CD4-positive, alpha-beta memory T cell (primary cell): ENCODE measurements at regions not wholly inside any gene's neighbourhood (a gene's known extent, or its start where the extent isn't known, plus 50 kb on each side); places are given as distances from the start of the nearest gene placed in this dataset.
A peak's percentile ranks its signal among the peaks of the same experiment; 100 is the strongest.

Source experiments
- CTCF ChIA-PET: fragments of 350-600 bp; sonication (Branson Sonifier 250); formaldehyde crosslinking; loops from one replicate; lab custom pipeline; 2021; ENCODE audit warnings: inconsistent platforms; ENCODE audit not compliant: partially characterized antibody; lab: Charles Lee
- POLR2A ChIA-PET: fragments of 350-600 bp; sonication (Branson Sonifier 250); formaldehyde crosslinking; loops from one replicate; lab custom pipeline; 2021; ENCODE audit not compliant: partially characterized antibody; lab: Charles Lee
- DNase-seq, 5 donors: peaks; one replicate each; pipeline versions ENCODE4 v3.0.0 to v3.0.0-alpha.2; 2020 to 2022; ENCODE audit warnings: mixed read lengths in 1 of 5
- H3K27ac ChIP-seq: one replicate; pipeline ENCODE4 v1.7.0; 2013; ENCODE audit warnings: low read depth, low read length
- H3K27me3 ChIP-seq: 2 replicates; pipeline ENCODE4 v1.7.0; 2013; ENCODE audit warnings: mild to moderate bottlenecking, low read length, moderate library complexity; ENCODE audit not compliant: insufficient read depth
- H3K36me3 ChIP-seq: 2 replicates; pipeline ENCODE4 v1.7.0; 2013; ENCODE audit warnings: mild to moderate bottlenecking, low read length, moderate library complexity; ENCODE audit not compliant: insufficient read depth
- H3K4me1 ChIP-seq: 2 replicates; pipeline ENCODE4 v1.7.0; 2013; ENCODE audit warnings: mild to moderate bottlenecking, low read length, moderate library complexity; ENCODE audit not compliant: insufficient read depth
- H3K4me3 ChIP-seq, 2 donors: one replicate each; pipeline ENCODE4 v1.7.0; 2013; ENCODE audit warnings: low read length in 2 of 2, mild to moderate bottlenecking in 1 of 2
- H3K9me3 ChIP-seq, 2 donors: one replicate each; pipeline ENCODE4 v1.7.0; 2013; ENCODE audit warnings: low read length in 2 of 2, control low read depth in 1 of 2; ENCODE audit not compliant: control insufficient read depth in 1 of 2
- H3K27ac Mint-ChIP-seq, 7 donors: one replicate each; pipeline ENCODE4 v1.8.0; 2020 to 2021; ENCODE audit warnings: mixed read lengths in 7 of 7, mild to moderate bottlenecking in 6 of 7, inconsistent platforms in 3 of 7, moderate library complexity in 3 of 7
- H3K27me3 Mint-ChIP-seq, 2 donors: one replicate each; pipeline ENCODE4 v1.8.0; 2020 to 2021; ENCODE audit warnings: mixed read lengths in 2 of 2
- H3K36me3 Mint-ChIP-seq, 2 donors: one replicate each; pipeline ENCODE4 v1.8.0; 2020 to 2021; ENCODE audit warnings: mixed read lengths in 2 of 2, inconsistent platforms in 1 of 2, mild to moderate bottlenecking in 1 of 2
- H3K4me1 Mint-ChIP-seq, 4 donors: one replicate each; pipeline ENCODE4 v1.8.0; 2020 to 2021; ENCODE audit warnings: mixed read lengths in 4 of 4, mild to moderate bottlenecking in 1 of 4
- H3K4me3 Mint-ChIP-seq, 8 donors: one replicate each; pipeline ENCODE4 v1.8.0; 2020 to 2021; ENCODE audit warnings: mixed read lengths in 8 of 8, mild to moderate bottlenecking in 7 of 8, moderate library complexity in 6 of 8, inconsistent platforms in 3 of 8
- H3K9me3 Mint-ChIP-seq, 8 donors: one replicate each; pipeline ENCODE4 v1.8.0; 2020 to 2021; ENCODE audit warnings: mixed read lengths in 8 of 8, mild to moderate bottlenecking in 5 of 8, inconsistent platforms in 3 of 8, moderate library complexity in 1 of 8
- intact Hi-C: fragments of 100-400 bp; cut with micrococcal nuclease; formaldehyde crosslinking; loops from one replicate; pipeline ENCODE4 v1.15.1; 2023

DNA sequence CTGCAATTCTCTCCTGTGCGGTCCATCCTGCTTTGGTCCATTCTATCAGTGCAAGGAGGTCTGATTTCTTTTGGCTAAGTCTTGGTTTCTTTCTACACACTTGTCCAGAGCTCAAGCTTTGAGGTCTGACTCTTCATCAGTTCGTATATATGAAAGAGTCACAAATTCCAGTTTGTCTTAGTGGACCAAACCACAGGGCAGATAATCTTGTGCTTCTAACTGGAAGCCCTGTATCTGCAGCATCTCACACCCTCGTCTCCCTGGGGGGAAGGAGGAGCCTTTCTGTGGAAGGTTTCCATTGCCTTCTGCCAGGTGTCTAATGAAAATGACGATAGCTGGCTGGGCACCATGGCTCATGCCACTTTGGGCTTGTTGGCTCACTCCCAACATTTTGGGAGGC, 148.5 kb downstream of the SPP2 start:
- no peak for DNase-seq
- Histone ChIP-seq H3K4me3 (no peak overlapping the region), H3K4me1 (no peaks in the 10 kb centered on the region), H3K36me3 (no peaks in the 10 kb centered on the region), H3K27ac (no peak overlapping the region), H3K27me3 (no peaks in the 10 kb centered on the region), H3K9me3 (peaks cover 0 to 6% of the 10 kb centered on the region in 2 donors)
- ChIA-PET POLR2A (no interaction called here), CTCF (no interaction called here)
- H3K27me3 Mint-ChIP-seq, result no peaks in the 10 kb centered on the region
- peaks cover 0 to 2% of the 10 kb centered on the region in 2 donors for H3K36me3 Mint-ChIP-seq
- peaks cover 0 to 11% (median 4%) of the 10 kb centered on the region in 8 donors for H3K9me3 Mint-ChIP-seq
- intact Hi-C loops, result no loop called here
- H3K27ac Mint-ChIP-seq, result no peak overlapping the region
- no peak overlapping the region for H3K4me3 Mint-ChIP-seq
- H3K4me1 Mint-ChIP-seq, result peaks cover 0 to 10% (median 2%) of the 10 kb centered on the region in 4 donors

DNA sequence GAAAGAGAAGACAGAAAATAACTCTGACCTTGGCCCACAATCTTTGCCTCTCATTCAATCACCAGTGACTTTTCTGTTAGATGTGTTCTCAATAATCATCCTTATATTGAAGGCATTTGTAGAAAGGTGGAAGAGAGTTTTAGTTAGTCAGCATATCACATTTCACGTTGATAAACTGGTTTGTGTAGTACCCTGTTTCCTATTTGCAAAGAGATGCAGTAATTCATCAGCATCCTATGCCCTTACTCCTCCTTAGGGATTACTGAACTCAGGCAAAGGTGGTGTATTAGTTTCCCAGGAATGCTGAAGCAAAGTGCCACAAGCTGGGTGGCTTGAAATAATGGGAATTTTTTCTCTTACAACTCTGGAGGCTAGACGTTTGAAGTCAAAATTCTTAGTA, 145.0 kb downstream of the SPP2 start:
- no peaks in the 10 kb centered on the region for H3K4me1 ChIP-seq
- ChIA-PET POLR2A (interaction anchor here (0.8 kb wide), 1 partner anchor 114 kb away, joined by 3 read pairs; no protein-coding TSS in a partner anchor), CTCF (no interaction called here)
- H3K27me3 Mint-ChIP-seq, result no peaks in the 10 kb centered on the region
- intact Hi-C loops, result no loop called here
- no peak overlapping the region for H3K27ac Mint-ChIP-seq
- H3K27ac ChIP-seq, result no peak overlapping the region
- H3K36me3 ChIP-seq, result no peaks in the 10 kb centered on the region
- no peak for DNase-seq
- peaks cover 0 to 1% (median 0%) of the 10 kb centered on the region in 8 donors for H3K9me3 Mint-ChIP-seq
- no peaks in the 10 kb centered on the region for H3K9me3 ChIP-seq
- H3K4me3 ChIP-seq, result no peak overlapping the region
- H3K4me3 Mint-ChIP-seq, result no peak overlapping the region
- H3K27me3 ChIP-seq, result no peaks in the 10 kb centered on the region
- H3K36me3 Mint-ChIP-seq, result no peaks in the 10 kb centered on the region
- peaks cover 0 to 10% (median 2%) of the 10 kb centered on the region in 4 donors for H3K4me1 Mint-ChIP-seq

DNA sequence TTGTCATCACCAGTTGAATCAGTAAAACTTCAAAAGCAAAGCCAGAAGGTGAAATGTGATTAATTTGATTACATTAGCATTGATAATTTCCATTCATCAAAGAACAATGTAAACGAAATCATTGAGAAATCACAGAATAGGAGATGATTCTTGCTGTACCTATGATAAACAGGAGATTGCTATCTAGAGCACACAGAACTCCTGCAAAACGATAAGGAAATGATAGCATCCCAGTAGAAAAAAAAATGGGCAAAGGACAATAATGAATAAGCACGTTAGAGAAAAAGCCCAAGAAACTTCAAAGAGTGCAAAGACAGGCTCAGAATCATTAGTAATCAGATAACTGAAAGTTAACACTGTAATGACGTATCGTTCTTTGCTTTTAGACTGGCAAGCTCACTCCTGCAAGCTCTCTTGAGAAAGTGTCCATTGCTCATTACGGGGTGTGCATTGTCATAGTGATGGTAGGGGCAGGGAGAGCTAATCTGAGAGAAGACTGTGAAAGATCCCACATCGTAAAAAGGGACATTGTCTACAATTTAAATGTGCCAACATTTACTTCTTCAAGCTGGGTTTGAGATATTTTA, 143.6 kb downstream of the SPP2 start:
- intact Hi-C loops, result no loop called here
- Mint-ChIP-seq H3K4me3 (no peak overlapping the region), H3K4me1 (peaks cover 0 to 10% (median 2%) of the 10 kb centered on the region in 4 donors), H3K27ac (no peak overlapping the region), H3K36me3 (no peaks in the 10 kb centered on the region), H3K27me3 (no peaks in the 10 kb centered on the region), H3K9me3 (peaks cover 0 to 1% (median 0%) of the 10 kb centered on the region in 8 donors)
- no peak for DNase-seq
- POLR2A ChIA-PET, result no interaction called here
- CTCF ChIA-PET, result no interaction called here
- Histone ChIP-seq H3K27ac (no peak overlapping the region), H3K4me1 (no peaks in the 10 kb centered on the region), H3K4me3 (no peak overlapping the region), H3K9me3 (no peaks in the 10 kb centered on the region), H3K36me3 (no peaks in the 10 kb centered on the region), H3K27me3 (no peaks in the 10 kb centered on the region)

DNA sequence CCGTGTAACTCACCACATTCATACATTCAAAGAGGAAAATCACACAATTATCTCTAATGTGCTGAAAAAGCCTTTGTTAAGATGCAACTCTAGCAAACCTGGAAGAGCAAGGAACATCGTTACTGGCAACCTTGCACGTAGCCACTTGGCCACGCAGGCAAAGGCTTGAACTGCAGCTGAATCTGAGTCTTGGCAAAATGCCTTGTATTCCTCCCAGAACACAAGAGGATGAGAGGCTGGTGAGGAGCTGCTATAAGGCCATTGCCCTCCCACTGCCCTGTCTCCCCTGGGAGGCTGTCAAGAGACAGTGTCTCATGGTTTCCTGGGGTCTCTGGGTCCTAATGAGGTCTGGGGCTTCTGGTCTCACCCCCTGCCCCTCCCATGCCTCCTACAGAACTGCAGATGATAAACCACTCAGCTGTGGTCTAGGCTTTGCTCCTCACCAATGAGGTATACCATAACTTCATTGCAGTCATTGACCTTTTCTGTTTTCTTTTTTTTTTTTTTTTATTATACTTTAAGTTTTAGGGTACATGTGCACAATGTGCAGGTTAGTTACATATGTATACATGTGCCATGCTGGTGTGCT, 141.4 kb downstream of the SPP2 start:
- H3K4me3 Mint-ChIP-seq, result no peak overlapping the region
- Histone ChIP-seq H3K27me3 (no peaks in the 10 kb centered on the region), H3K4me3 (no peak overlapping the region), H3K9me3 (no peaks in the 10 kb centered on the region), H3K36me3 (no peaks in the 10 kb centered on the region), H3K27ac (no peak overlapping the region), H3K4me1 (no peaks in the 10 kb centered on the region)
- H3K27ac Mint-ChIP-seq, result peak overlapping the region in 1 of 7 donors; percentile 53
- no peak for DNase-seq
- H3K27me3 Mint-ChIP-seq, result no peaks in the 10 kb centered on the region
- POLR2A ChIA-PET, result no interaction called here
- CTCF ChIA-PET, result interaction anchor here (1.3 kb wide), 1 partner anchor 9 kb away, joined by 3 read pairs; no protein-coding TSS in a partner anchor
- H3K9me3 Mint-ChIP-seq, result peaks cover 0 to 3% (median 0%) of the 10 kb centered on the region in 8 donors
- peaks cover 0 to 6% (median 2%) of the 10 kb centered on the region in 4 donors for H3K4me1 Mint-ChIP-seq
- intact Hi-C loops, result no loop called here
- no peaks in the 10 kb centered on the region for H3K36me3 Mint-ChIP-seq

DNA sequence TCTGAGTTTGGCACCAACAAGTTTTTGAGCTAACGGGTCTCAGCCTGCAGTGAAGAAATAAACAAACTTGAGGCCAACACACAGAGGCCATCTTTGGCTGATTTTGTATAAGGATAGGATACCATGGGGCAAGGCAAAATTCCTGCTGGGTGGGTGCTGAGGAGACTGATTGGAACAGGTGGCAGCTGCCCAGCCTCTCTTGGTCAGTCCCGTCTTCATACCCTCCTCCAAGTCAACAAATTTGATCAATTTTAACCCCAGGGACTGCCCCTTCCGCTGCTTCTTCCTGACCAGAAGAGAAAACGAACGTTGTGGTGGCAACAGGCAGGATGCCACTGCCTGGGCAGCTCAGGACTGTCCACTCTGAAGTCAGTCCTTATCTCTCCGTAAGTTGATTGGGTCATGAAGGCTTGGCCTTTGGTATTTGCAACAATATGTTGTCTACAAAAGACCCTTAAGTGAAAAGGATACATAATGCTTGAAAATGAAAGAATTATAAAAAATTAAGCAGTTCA, 139.3 kb downstream of the SPP2 start:
- Mint-ChIP-seq H3K27ac (no peak overlapping the region), H3K4me1 (peaks cover 0 to 7% (median under 1%) of the 10 kb centered on the region in 4 donors), H3K27me3 (peaks cover 0 to 1% of the 10 kb centered on the region in 2 donors), H3K4me3 (no peak overlapping the region), H3K9me3 (peaks cover 0 to 4% (median 0%) of the 10 kb centered on the region in 8 donors), H3K36me3 (no peaks in the 10 kb centered on the region)
- Histone ChIP-seq H3K9me3 (no peaks in the 10 kb centered on the region), H3K4me1 (no peaks in the 10 kb centered on the region), H3K36me3 (no peaks in the 10 kb centered on the region), H3K27ac (no peak overlapping the region), H3K4me3 (no peak overlapping the region), H3K27me3 (peaks cover 4% of the 10 kb centered on the region)
- intact Hi-C loops, result no loop called here
- no peak for DNase-seq
- ChIA-PET POLR2A (no interaction called here), CTCF (no interaction called here)

DNA sequence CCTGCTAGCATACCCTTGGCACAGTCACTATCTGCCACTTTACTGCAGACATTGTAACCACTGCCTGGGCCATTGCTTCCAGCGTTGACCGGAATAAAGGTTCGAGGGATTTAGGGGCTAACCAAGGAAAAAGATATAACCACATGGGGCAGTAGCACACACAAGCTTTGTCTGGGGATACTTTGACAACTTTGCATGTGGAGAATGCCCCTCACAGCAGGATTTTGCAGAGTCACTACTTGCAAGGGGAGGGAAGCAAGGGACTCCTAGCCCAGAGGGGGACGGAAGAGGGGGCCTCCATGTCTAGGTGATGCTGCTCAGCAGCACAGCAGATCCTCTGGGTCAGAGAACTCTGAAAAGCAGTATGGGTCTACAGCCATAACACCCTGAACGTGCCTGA, 138.7 kb downstream of the SPP2 start:
- Mint-ChIP-seq H3K27me3 (peaks cover 0 to 1% of the 10 kb centered on the region in 2 donors), H3K9me3 (peaks cover 0 to 4% (median 0%) of the 10 kb centered on the region in 8 donors), H3K27ac (no peak overlapping the region), H3K36me3 (no peaks in the 10 kb centered on the region), H3K4me3 (no peak overlapping the region), H3K4me1 (peaks cover 0 to 7% (median under 1%) of the 10 kb centered on the region in 4 donors)
- Histone ChIP-seq H3K27me3 (peaks cover 4% of the 10 kb centered on the region), H3K36me3 (no peaks in the 10 kb centered on the region), H3K9me3 (no peaks in the 10 kb centered on the region), H3K27ac (no peak overlapping the region), H3K4me3 (no peak overlapping the region), H3K4me1 (no peaks in the 10 kb centered on the region)
- DNase-seq, result no peak
- intact Hi-C loops, result no loop called here
- POLR2A ChIA-PET, result no interaction called here
- CTCF ChIA-PET, result no interaction called here

DNA sequence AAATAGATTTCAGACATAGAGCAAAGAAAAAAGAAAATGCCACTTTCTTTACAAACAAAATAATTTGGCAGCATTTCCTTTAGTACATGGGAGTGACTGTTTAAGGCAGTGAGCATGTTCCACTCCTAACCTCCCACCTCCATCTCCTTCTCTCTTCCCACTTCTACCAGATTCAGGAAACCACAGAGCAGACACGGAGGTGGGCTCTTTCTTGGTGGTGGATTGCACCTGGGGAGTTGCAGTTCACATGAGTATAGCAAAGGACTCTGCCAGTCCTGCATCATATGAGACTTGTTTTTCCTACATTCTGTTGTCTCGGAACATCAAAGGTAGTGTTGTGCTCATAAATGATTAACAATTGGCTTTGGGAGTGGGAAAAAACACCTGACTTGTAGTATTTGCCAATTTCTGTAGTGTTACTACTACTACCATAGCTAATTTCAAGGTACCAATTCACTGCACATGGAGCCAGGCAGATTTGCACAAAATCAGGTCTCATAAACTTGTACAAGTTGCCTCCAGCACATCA, 137.2 kb downstream of the SPP2 start:
- Mint-ChIP-seq H3K9me3 (peaks cover 0 to 4% (median 0%) of the 10 kb centered on the region in 8 donors), H3K4me3 (no peak overlapping the region), H3K27me3 (peaks cover 0 to 1% of the 10 kb centered on the region in 2 donors), H3K4me1 (peaks cover 0 to 7% (median 0%) of the 10 kb centered on the region in 4 donors), H3K36me3 (no peaks in the 10 kb centered on the region), H3K27ac (no peak overlapping the region)
- no peak overlapping the region for H3K4me3 ChIP-seq
- DNase-seq, result no peak
- H3K9me3 ChIP-seq, result no peaks in the 10 kb centered on the region
- H3K36me3 ChIP-seq, result no peaks in the 10 kb centered on the region
- ChIA-PET POLR2A (no interaction called here), CTCF (no interaction called here)
- intact Hi-C loops, result no loop called here
- H3K27ac ChIP-seq, result no peak overlapping the region
- no peaks in the 10 kb centered on the region for H3K4me1 ChIP-seq
- H3K27me3 ChIP-seq, result peaks cover 4% of the 10 kb centered on the region
